Activated T-helper 17 cell treated with anti-CD3 and anti-CD28 coated beads, Interleukin-2, amount 50 U/mL, for 72 hours (primary cell): ENCODE measurements at regions not wholly inside any gene's neighbourhood (a gene's known extent, or its start where the extent isn't known, plus 50 kb on each side); places are given as distances from the start of the nearest gene placed in this dataset.
"Not testable (repeated sequence)": the region's sequence is repeated elsewhere in the genome, so short reads cannot be mapped to it uniquely, and the experiment has no call there.

ENCODE experiments used
- ATAC-seq: fragments of 150-1000 bp; cut with Tn5 transposase; replicated peaks from 2 replicates; pipeline ENCODE4 v1.10.0; 2021; ENCODE audit warnings: mild to moderate bottlenecking, moderate library complexity
- H3K27ac Mint-ChIP-seq: one replicate; pipeline ENCODE4 v1.8.0; 2022; ENCODE audit warnings: mixed read lengths
- H3K27me3 Mint-ChIP-seq: one replicate; pipeline ENCODE4 v1.8.0; 2022; ENCODE audit warnings: mixed read lengths
- H3K36me3 Mint-ChIP-seq: one replicate; pipeline ENCODE4 v1.8.0; 2022; ENCODE audit warnings: low read depth, mild to moderate bottlenecking, mixed read lengths
- H3K4me1 Mint-ChIP-seq: one replicate; pipeline ENCODE4 v1.8.0; 2022; ENCODE audit warnings: mixed read lengths
- H3K4me3 Mint-ChIP-seq: one replicate; pipeline ENCODE4 v1.8.0; 2022; ENCODE audit warnings: mild to moderate bottlenecking, mixed read lengths
- H3K9me3 Mint-ChIP-seq: one replicate; pipeline ENCODE4 v1.8.0; 2022; ENCODE audit warnings: mixed read lengths

DNA sequence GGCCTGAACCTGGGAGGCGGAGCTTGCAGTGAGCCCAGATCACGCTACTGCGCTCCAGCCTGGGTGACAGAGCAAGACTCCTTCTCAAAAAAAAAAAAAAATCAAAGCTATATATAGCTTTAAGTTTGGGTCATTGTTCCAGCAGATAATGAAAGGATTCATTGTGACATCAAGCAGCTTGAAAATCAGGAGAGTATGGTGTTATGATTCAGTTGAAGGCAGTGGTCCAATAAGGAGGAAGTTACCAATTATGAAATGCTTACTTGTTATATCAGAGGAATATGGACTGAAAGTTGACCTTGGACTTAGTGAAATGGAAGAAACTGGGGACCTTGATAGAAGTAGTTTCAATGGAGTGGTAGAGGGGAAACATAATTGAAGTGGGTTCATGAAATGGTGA, 140.4 kb upstream of the MAD2L1 start:
- no peak for ATAC-seq
- Mint-ChIP-seq H3K9me3 (no peaks in the 10 kb centered on the region), H3K27me3 (peaks cover 3% of the 10 kb centered on the region), H3K4me1 (no peaks in the 10 kb centered on the region), H3K27ac (no peak overlapping the region), H3K4me3 (no peak overlapping the region), H3K36me3 (no peaks in the 10 kb centered on the region)

DNA sequence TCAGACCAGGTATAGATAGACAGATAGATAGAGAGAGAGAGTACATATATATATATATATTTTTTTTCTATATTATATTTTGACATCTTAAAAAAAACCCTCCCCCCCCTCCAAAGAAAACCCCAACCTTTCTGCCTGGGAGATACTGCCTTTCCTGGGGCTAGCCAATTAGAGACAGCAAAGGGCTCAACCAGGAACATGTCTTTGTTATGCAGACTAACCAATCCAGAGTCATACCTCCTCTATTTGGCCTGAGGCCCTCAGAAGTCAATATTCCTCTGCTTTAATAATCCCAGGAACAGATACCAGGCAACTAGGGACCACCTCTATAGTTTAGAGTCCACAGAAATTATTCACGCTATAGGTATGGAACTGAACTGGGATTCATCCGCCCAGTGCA, 135.6 kb upstream of the MAD2L1 start:
- Mint-ChIP-seq H3K4me3 (no peak overlapping the region), H3K27ac (no peak overlapping the region), H3K36me3 (no peaks in the 10 kb centered on the region), H3K27me3 (peaks cover 3% of the 10 kb centered on the region), H3K9me3 (no peaks in the 10 kb centered on the region), H3K4me1 (no peaks in the 10 kb centered on the region)
- no peak for ATAC-seq

DNA sequence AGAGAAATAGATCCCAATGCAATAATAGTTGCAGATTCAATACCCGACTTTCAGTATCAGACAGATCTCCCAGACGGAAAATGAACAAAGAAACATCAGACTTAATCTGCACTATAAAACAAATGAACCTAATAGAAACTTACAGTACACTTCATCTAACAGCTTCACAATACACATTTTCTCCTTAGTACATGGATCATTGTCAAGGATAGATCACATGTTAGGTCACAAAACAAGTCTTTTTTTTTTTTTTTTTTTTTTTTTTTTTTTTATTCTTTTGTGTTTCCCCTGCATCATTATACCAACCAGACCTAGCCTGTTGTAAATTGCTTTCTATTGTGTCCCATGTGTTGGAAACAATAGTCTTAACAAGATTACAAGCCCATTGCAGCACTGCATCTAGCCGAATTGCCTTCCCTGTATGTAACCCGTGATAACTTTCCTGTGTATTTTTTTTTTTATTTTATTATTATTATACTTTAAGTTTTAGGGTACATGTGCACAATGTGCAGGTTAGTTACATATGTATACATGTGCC, 134.0 kb upstream of the MAD2L1 start:
- not testable (repeated sequence) for H3K4me3 Mint-ChIP-seq, ATAC-seq, H3K27me3 Mint-ChIP-seq, H3K36me3 Mint-ChIP-seq, H3K9me3 Mint-ChIP-seq, H3K27ac Mint-ChIP-seq, H3K4me1 Mint-ChIP-seq

DNA sequence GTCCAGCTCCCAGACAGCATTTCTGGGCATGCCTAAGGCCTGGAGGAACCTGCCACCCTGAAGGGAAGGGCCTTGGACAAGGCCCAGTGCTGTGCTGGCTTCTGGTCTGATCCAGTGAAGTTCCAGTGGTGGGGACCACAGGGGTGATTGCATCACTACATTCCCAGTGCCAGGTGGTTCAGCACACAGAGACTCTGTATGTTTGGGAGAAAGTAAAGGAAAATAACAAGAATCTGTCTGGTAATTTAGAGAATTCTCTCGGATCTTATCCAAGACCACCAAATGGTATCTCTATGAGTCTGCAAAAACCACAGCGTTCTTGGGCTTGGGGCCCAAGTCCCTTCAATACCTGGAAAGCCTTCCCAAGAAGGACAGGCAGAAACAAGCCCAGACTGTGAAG, 131.8 kb upstream of the MAD2L1 start:
- Mint-ChIP-seq H3K27ac (no peak overlapping the region), H3K4me3 (no peak overlapping the region), H3K27me3 (no peaks in the 10 kb centered on the region), H3K9me3 (no peaks in the 10 kb centered on the region), H3K36me3 (no peaks in the 10 kb centered on the region), H3K4me1 (no peaks in the 10 kb centered on the region)
- ATAC-seq = no peak

DNA sequence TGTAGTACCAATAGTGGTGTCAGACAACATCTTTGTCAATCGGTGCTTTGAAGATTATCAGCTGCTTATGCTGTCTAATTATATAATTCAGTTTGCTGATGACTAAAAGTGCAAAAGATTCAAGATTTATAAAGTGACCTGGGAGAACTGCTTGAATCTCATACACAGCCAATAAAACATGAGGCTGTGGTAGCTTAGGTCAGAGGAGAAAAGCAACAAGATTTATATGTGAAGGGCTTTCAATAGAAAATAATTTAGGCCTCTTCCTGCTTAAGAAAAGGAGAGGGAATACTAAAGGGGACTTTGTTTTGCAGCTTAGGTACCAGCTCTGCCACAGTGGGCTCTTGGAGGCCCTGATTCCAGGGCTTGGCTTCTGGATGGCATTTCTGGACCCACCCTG, 111.0 kb upstream of the MAD2L1 start:
- no peak overlapping the region for H3K4me3 Mint-ChIP-seq
- no peaks in the 10 kb centered on the region for H3K36me3 Mint-ChIP-seq
- H3K27me3 Mint-ChIP-seq = peaks cover 17% of the 10 kb centered on the region

DNA sequence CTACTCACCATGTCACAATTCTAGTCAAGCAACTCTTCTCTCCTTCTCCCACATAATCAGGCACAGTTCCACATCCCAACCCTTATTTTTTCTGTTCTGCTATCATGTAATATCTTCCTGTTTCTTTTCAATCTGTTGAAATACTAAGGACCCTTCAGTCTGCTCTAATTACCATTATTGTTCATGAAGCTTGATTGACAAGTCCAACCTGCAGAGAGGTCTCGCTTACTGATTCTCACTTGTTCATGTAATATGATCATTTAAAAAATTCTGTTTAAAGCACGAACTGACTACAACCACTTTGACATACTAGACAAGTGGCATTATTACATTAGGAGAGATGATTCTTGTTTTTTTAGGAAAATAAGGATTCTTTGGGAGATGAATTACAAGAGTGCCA, 108.6 kb upstream of the MAD2L1 start:
- no peak for ATAC-seq
- H3K9me3 Mint-ChIP-seq = no peaks in the 10 kb centered on the region

More for the DNA sequence above, 111.0 kb upstream of the MAD2L1 start:
- peaks cover 4% of the 10 kb centered on the region for H3K9me3 Mint-ChIP-seq
- H3K4me1 Mint-ChIP-seq = no peaks in the 10 kb centered on the region
- no peak for ATAC-seq
- no peak overlapping the region for H3K27ac Mint-ChIP-seq

DNA sequence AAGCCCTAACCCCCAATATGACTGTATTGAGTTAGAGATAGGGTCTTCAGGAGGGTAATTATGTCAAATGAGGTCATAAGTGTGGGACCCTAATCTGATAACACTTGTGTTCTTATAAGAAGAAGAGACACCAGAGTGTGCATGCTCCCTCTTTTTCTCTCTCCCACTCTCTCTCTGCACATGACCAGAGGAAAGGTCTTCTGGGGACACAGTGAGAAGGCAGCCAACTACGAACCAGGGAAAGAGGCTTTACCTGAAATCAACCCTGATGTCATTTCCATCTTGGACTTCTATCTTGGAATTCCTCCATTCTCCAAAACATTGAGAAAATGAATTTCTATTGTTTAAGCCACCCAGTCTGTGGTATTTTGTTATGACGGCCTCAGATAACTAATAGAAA, 97.2 kb upstream of the MAD2L1 start:
- no peaks in the 10 kb centered on the region for H3K27me3 Mint-ChIP-seq
- H3K4me3 Mint-ChIP-seq = no peak overlapping the region
- no peaks in the 10 kb centered on the region for H3K9me3 Mint-ChIP-seq
- no peak for ATAC-seq
- H3K27ac Mint-ChIP-seq = no peak overlapping the region
- H3K36me3 Mint-ChIP-seq = no peaks in the 10 kb centered on the region
- no peaks in the 10 kb centered on the region for H3K4me1 Mint-ChIP-seq

More for the DNA sequence above, 108.6 kb upstream of the MAD2L1 start:
- no peak overlapping the region for H3K27ac Mint-ChIP-seq
- H3K4me1 Mint-ChIP-seq = no peaks in the 10 kb centered on the region
- H3K27me3 Mint-ChIP-seq = peaks cover 17% of the 10 kb centered on the region
- H3K4me3 Mint-ChIP-seq = no peak overlapping the region
- H3K36me3 Mint-ChIP-seq = no peaks in the 10 kb centered on the region

DNA sequence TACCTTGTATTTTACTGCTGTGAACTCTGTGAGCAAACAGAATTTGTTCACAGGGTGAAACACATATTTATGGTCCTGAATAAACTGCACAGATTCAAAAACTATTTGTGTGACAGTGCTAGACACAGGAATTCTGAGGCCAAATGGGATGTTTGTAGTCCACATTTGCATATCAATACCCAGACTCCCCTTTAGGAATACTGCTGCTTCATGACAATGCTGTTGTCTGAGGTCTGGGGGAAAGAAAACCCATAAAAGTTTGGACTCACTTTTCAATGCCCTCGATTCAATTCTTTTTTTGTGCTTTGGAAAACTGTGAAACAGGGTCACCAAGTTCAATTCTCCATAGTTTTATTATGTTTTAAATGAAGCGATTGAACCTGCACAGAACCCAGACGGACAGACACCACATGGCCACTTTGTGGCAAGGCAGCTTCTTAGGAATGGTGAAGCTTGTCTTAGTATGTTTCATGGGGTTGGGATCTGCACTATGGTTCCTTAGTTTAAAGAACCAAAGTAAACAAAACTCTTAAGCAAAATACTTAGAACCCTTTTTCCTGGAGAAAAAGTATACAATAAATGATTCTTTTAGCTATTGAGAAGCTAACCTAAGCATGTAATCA, 92.3 kb upstream of the MAD2L1 start:
- ATAC-seq = no peak
- H3K36me3 Mint-ChIP-seq = no peaks in the 10 kb centered on the region
- no peak overlapping the region for H3K4me3 Mint-ChIP-seq
- H3K27me3 Mint-ChIP-seq = no peaks in the 10 kb centered on the region
- no peaks in the 10 kb centered on the region for H3K9me3 Mint-ChIP-seq
- H3K4me1 Mint-ChIP-seq = no peaks in the 10 kb centered on the region
- no peak overlapping the region for H3K27ac Mint-ChIP-seq

DNA sequence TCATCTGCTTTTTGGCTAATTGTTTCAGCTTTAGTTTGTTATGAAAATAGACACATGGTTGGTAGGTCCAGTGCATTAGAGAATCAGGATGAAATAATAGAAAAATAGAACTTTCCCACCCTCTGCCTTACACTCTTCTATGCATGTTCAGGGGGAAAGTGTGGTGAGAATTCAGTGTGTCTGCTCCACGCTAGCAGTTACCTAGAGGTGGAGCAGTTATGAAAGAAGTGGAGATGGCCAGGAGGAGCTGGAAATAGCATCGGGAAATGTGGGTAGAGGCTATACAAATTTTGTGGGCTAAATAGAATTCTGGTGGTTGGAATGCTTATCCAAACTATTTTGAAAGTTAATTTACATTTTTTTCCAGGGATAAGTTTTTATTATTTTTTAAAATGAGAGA, 91.4 kb upstream of the MAD2L1 start:
- Mint-ChIP-seq H3K36me3 (no peaks in the 10 kb centered on the region), H3K27ac (no peak overlapping the region), H3K4me3 (no peak overlapping the region), H3K4me1 (no peaks in the 10 kb centered on the region), H3K27me3 (no peaks in the 10 kb centered on the region), H3K9me3 (no peaks in the 10 kb centered on the region)
- ATAC-seq = no peak

DNA sequence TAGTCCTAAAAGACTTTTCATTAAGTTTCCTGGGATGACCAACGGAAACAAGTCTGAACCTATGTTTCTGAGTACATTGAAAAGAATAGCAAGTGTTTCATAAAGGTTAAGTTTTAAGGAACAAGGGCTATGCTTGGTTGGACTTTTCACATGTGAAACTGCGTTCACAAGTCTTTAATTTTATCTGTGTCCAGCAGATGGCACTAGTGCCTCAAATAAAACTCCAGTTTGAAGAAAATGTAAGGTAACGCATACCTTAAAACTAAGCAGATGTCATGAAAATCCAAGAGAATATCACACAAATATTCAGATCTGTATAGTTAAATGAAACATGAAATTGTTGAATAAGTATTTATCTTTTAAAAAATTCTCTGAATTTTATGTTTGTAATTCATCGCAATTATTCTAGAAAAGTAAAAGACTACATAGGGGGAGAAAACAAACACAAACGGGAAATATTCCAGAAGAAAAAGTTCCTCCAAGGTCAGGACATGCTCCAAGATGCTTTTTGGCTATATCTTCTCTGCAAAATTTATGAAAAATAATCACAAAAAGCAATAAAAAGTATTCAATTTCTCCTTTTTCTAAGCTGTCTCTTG, 89.6 kb upstream of the MAD2L1 start:
- no peaks in the 10 kb centered on the region for H3K36me3 Mint-ChIP-seq
- no peaks in the 10 kb centered on the region for H3K9me3 Mint-ChIP-seq
- no peak for ATAC-seq
- no peak overlapping the region for H3K27ac Mint-ChIP-seq
- H3K4me3 Mint-ChIP-seq = no peak overlapping the region
- H3K4me1 Mint-ChIP-seq = no peaks in the 10 kb centered on the region
- H3K27me3 Mint-ChIP-seq = peaks cover under 1% of the 10 kb centered on the region

DNA sequence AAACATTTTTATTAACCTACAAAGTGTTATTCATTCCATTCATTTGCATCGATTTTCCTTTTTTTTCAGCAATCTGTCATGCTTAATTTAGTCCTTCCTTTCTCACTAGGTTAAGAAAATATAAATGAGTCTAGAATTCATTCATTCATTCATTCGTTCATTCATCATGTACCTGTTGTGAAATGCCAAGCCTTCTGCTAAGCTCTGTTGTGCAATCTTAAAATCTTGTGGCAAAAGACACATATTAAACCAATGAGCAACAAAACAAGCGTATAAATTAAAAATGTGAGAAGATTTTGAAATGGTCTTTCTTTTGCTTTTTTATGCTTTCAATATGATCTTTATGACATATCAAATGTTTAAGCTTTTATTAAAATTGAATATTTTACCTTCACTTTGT, 88.6 kb upstream of the MAD2L1 start:
- no peak overlapping the region for H3K4me3 Mint-ChIP-seq
- H3K36me3 Mint-ChIP-seq = no peaks in the 10 kb centered on the region
- H3K27ac Mint-ChIP-seq = no peak overlapping the region
- H3K27me3 Mint-ChIP-seq = peaks cover 3% of the 10 kb centered on the region
- H3K9me3 Mint-ChIP-seq = no peaks in the 10 kb centered on the region
- H3K4me1 Mint-ChIP-seq = no peaks in the 10 kb centered on the region
- no peak for ATAC-seq

DNA sequence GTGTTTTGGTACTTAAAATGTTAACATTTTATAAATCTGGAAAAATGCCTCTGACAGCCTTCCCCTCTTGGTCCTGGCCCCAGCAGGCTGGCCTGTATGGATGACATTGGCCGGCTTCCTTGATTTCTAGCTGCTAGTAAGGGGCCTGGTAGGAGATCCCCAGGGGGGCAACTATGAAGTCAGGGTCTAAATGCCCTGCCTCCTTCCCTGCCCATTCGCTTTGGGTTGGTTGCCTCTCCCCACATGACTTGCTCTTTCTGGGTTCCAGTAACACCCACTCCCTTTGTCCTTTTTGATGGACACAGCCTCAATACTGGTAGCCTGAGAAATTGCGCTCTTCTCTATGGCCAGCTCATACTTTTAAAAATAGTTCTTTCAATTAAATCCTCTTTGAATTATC, 78.0 kb upstream of the MAD2L1 start:
- Mint-ChIP-seq H3K9me3 (no peaks in the 10 kb centered on the region), H3K27me3 (peaks cover 4% of the 10 kb centered on the region), H3K4me3 (no peak overlapping the region), H3K36me3 (no peaks in the 10 kb centered on the region), H3K4me1 (no peaks in the 10 kb centered on the region), H3K27ac (no peak overlapping the region)
- ATAC-seq = no peak

DNA sequence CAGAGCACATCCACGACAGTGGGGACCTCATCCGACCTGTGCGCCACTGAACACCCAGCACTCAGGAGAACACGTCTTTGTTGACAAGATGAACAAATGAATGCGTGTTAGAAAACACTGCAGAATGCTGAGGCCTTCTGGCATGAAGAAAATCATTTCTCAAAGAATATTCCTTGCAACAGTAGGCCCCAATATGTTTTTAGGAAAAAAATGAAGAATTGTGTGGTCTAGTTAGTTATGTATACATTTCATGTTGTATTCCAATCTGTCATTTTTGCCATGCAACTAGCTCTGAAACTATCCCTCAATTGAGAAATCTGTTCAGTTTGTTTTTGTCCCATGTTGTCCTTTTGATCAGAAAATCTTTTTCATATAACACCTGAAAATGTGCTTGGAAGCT, 77.4 kb upstream of the MAD2L1 start:
- H3K9me3 Mint-ChIP-seq = no peaks in the 10 kb centered on the region
- no peak overlapping the region for H3K4me3 Mint-ChIP-seq
- peaks cover 3% of the 10 kb centered on the region for H3K27me3 Mint-ChIP-seq
- H3K36me3 Mint-ChIP-seq = no peaks in the 10 kb centered on the region
- H3K27ac Mint-ChIP-seq = no peak overlapping the region
- no peak for ATAC-seq
- no peaks in the 10 kb centered on the region for H3K4me1 Mint-ChIP-seq

DNA sequence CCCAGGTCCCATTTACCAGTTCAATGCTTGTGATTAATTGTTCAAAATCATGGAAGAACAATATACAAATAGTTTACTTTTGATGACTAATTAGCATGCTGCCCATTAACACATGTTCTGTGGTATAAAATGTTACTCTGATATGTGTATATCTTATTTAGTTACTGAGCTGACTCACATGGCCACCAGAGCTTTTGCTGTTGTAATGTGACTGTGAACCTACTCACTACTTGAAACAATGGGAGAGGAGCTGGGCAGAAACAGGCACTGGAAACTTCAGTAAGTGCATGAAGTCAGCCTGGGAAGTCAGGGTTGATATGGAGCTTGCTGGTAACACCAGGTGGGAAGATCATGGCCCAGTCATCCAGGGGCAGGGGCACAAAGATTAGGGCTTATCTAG, 72.7 kb upstream of the MAD2L1 start:
- no peaks in the 10 kb centered on the region for H3K4me1 Mint-ChIP-seq
- no peak overlapping the region for H3K4me3 Mint-ChIP-seq
- H3K27ac Mint-ChIP-seq = no peak overlapping the region
- H3K9me3 Mint-ChIP-seq = no peaks in the 10 kb centered on the region
- ATAC-seq = no peak
- H3K27me3 Mint-ChIP-seq = no peaks in the 10 kb centered on the region
- H3K36me3 Mint-ChIP-seq = no peaks in the 10 kb centered on the region

DNA sequence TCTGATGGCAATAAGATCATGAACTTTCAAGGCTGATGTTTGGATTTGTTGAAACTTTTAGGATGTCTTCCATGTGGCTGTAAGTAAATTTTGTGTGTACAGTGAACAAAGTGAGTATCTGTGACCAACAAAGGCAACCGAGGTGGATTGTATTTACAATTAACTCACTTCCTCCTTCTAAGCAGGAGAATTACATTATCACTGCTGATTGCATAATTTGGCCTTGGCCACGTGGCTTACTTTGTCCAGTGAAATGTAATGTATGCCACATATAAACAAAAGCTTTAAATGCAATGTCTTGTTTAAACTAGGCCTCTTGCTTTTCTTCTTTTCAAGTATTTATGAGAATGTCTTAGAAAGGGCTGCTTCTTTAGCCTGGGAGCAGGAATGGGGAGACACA, 66.3 kb upstream of the MAD2L1 start:
- no peaks in the 10 kb centered on the region for H3K4me1 Mint-ChIP-seq
- ATAC-seq = no peak
- H3K4me3 Mint-ChIP-seq = no peak overlapping the region
- no peaks in the 10 kb centered on the region for H3K9me3 Mint-ChIP-seq
- no peak overlapping the region for H3K27ac Mint-ChIP-seq
- no peaks in the 10 kb centered on the region for H3K27me3 Mint-ChIP-seq
- H3K36me3 Mint-ChIP-seq = no peaks in the 10 kb centered on the region
